Mesenchymal stem cell (in vitro differentiated cells and primary cell): ENCODE measurements at regions not wholly inside any gene's neighbourhood (a gene's known extent, or its start where the extent isn't known, plus 50 kb on each side); places are given as distances from the start of the nearest gene placed in this dataset.

Experiments
- DNase-seq: peaks from one replicate; pipeline ENCODE4 v3.0.0-alpha.2; 2013
- H2AFZ ChIP-seq: one replicate; pipeline ENCODE4 v1.6.1; 2013; ENCODE audit warnings: low read depth, mild to moderate bottlenecking, control low read depth, inconsistent platforms, low read length, moderate library complexity
- H2AK5ac ChIP-seq: 2 replicates; pipeline ENCODE4 v1.6.1; 2013; ENCODE audit warnings: low read length, moderate library complexity, mild to moderate bottlenecking, inconsistent platforms; ENCODE audit not compliant: severe bottlenecking
- H2BK120ac ChIP-seq: one replicate; pipeline ENCODE4 v1.6.1; 2013; ENCODE audit warnings: low read depth, mild to moderate bottlenecking, inconsistent platforms, low read length, moderate library complexity
- H2BK12ac ChIP-seq, 2 experiments: one replicate each; pipeline ENCODE4 v1.6.1; 2013; ENCODE audit warnings: inconsistent platforms in 2 of 2, low read length in 2 of 2, mild to moderate bottlenecking in 2 of 2, moderate library complexity in 2 of 2, control low read depth in 1 of 2
- H2BK15ac ChIP-seq: one replicate; pipeline ENCODE4 v1.6.1; 2013; ENCODE audit warnings: mild to moderate bottlenecking, low read depth, inconsistent platforms; ENCODE audit not compliant: poor library complexity, severe bottlenecking
- H2BK5ac ChIP-seq: 2 replicates; pipeline ENCODE4 v1.6.1; 2013; ENCODE audit warnings: low read depth, mild to moderate bottlenecking, low read length, control low read depth, inconsistent platforms; ENCODE audit not compliant: poor library complexity, severe bottlenecking
- H3K14ac ChIP-seq, 2 experiments: one replicate each; pipeline ENCODE4 v1.6.1; 2013; ENCODE audit warnings: inconsistent platforms in 2 of 2, low read length in 2 of 2, control low read depth in 1 of 2, mild to moderate bottlenecking in 1 of 2, moderate library complexity in 1 of 2
- H3K18ac ChIP-seq, 2 experiments: one replicate each; pipeline ENCODE4 v1.6.1; 2013; ENCODE audit warnings: inconsistent platforms in 2 of 2, low read length in 2 of 2, control low read depth in 1 of 2, low read depth in 1 of 2, mild to moderate bottlenecking in 1 of 2
- H3K23ac ChIP-seq, 2 experiments: one replicate each; pipeline ENCODE4 v1.6.1; 2013; ENCODE audit warnings: inconsistent platforms in 2 of 2, low read length in 2 of 2, mild to moderate bottlenecking in 2 of 2, moderate library complexity in 2 of 2, control low read depth in 1 of 2
- H3K27ac ChIP-seq: 2 replicates; pipeline ENCODE4 v1.5.1; 2013; ENCODE audit warnings: mild to moderate bottlenecking, moderate library complexity, low read length, control low read depth, inconsistent platforms; ENCODE audit not compliant: poor library complexity, severe bottlenecking
- H3K27me3 ChIP-seq, 2 experiments: 2 replicates each; pipeline versions ENCODE4 v1.6.1 to v1.7.0; 2013; ENCODE audit warnings: low read length in 2 of 2, mild to moderate bottlenecking in 2 of 2, moderate library complexity in 2 of 2, control low read depth in 1 of 2, inconsistent platforms in 1 of 2; ENCODE audit not compliant: control insufficient read depth in 1 of 2, insufficient read depth in 1 of 2
- H3K36me3 ChIP-seq, 2 experiments: 2 replicates each; pipeline versions ENCODE4 v1.6.1 to v1.7.0; 2013; ENCODE audit warnings: low read length in 2 of 2, control low read depth in 1 of 2, inconsistent platforms in 1 of 2, low read depth in 1 of 2, mild to moderate bottlenecking in 1 of 2; ENCODE audit not compliant: insufficient read depth in 2 of 2, control insufficient read depth in 1 of 2
- H3K4ac ChIP-seq, 2 experiments: one replicate each; pipeline ENCODE4 v1.6.1; 2013; ENCODE audit warnings: inconsistent platforms in 2 of 2, low read length in 2 of 2, mild to moderate bottlenecking in 2 of 2, moderate library complexity in 2 of 2, control low read depth in 1 of 2, low read depth in 1 of 2
- H3K4me1 ChIP-seq: 2 replicates; pipeline ENCODE4 v1.6.1; 2013; ENCODE audit warnings: low read depth, low read length, control low read depth; ENCODE audit not compliant: control insufficient read depth, insufficient read depth
- H3K4me2 ChIP-seq: 2 replicates; pipeline ENCODE4 v1.6.1; 2013; ENCODE audit warnings: low read length, mild to moderate bottlenecking, inconsistent platforms; ENCODE audit not compliant: poor library complexity, severe bottlenecking
- H3K4me3 ChIP-seq, 2 experiments: 2 replicates each; pipeline versions ENCODE4 v1.5.1 to v1.7.0; 2013; ENCODE audit warnings: low read length in 2 of 2, mild to moderate bottlenecking in 2 of 2, control low read depth in 1 of 2, low read depth in 1 of 2; ENCODE audit not compliant: insufficient read depth in 1 of 2
- H3K79me1 ChIP-seq: replicated peaks from 2 replicates; pipeline ENCODE4 v1.6.1; 2013; ENCODE audit warnings: mild to moderate bottlenecking, control low read depth, low read length, inconsistent platforms; ENCODE audit not compliant: poor library complexity, severe bottlenecking
- H3K9ac ChIP-seq: 2 replicates; pipeline ENCODE4 v1.7.0; 2013; ENCODE audit warnings: mild to moderate bottlenecking, low read length, moderate library complexity
- H3K9me3 ChIP-seq: 2 replicates; pipeline ENCODE4 v1.7.0; 2013; ENCODE audit warnings: mild to moderate bottlenecking, low read length; ENCODE audit not compliant: control insufficient read depth
- H4K8ac ChIP-seq: one replicate; pipeline ENCODE4 v1.6.1; 2013; ENCODE audit warnings: inconsistent platforms, mild to moderate bottlenecking, low read length, moderate library complexity
- H4K91ac ChIP-seq: one replicate; pipeline ENCODE4 v1.6.1; 2013; ENCODE audit warnings: mild to moderate bottlenecking, low read length, inconsistent platforms
- WGBS: methylation state at CpG from one replicate; pipeline ENCODE4 v1.1.7; 2013; ENCODE audit warnings: mixed read lengths; 5-methylcytosine and 5-hydroxymethylcytosine counted together

DNA sequence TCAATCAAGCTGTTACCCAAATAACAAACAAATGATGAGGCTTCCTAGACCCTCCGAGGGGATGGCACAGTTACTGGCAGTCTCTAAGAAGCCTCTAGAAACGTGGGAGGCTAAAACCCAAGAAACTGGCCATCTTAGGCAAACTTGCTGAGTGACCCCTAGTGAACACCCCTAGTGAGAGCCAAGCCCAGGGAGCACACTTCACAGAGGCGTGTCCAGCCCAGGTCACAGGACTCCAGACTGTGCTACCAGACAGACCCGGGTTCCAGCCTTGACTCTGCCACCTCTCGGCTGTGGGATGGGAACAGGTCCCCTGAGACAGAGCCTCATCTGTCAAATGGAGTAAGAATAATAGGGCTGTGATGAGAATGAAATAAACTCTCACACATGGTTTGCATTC, 83.5 kb upstream of the ASAP2 start:
- H4K8ac ChIP-seq, result no peak overlapping the region
- H4K91ac ChIP-seq, result no peak overlapping the region
- no peak overlapping the region for H2AFZ ChIP-seq
- no peak overlapping the region for H3K4ac ChIP-seq
- DNase-seq, result no peak
- WGBS, result 82% methylated on average over 5 of the region's 5 CpGs
- H3K14ac ChIP-seq, result no peak overlapping the region
- no peaks in the 10 kb centered on the region for H3K27me3 ChIP-seq
- no peak overlapping the region for H2BK15ac ChIP-seq
- no peak overlapping the region for H3K9ac ChIP-seq
- H3K4me1 ChIP-seq, result no peaks in the 10 kb centered on the region
- no peak overlapping the region for H2BK120ac ChIP-seq
- no peak overlapping the region for H3K27ac ChIP-seq
- H2BK5ac ChIP-seq, result no peak overlapping the region
- no peaks in the 10 kb centered on the region for H3K36me3 ChIP-seq
- H3K4me2 ChIP-seq, result no peak overlapping the region
- no peak overlapping the region for H3K23ac ChIP-seq
- no peak overlapping the region for H3K4me3 ChIP-seq
- H3K9me3 ChIP-seq, result peaks cover 4% of the 10 kb centered on the region
- no peak overlapping the region for H2BK12ac ChIP-seq
- no peaks in the 10 kb centered on the region for H3K79me1 ChIP-seq
- no peak overlapping the region for H2AK5ac ChIP-seq
- no peak overlapping the region for H3K18ac ChIP-seq

DNA sequence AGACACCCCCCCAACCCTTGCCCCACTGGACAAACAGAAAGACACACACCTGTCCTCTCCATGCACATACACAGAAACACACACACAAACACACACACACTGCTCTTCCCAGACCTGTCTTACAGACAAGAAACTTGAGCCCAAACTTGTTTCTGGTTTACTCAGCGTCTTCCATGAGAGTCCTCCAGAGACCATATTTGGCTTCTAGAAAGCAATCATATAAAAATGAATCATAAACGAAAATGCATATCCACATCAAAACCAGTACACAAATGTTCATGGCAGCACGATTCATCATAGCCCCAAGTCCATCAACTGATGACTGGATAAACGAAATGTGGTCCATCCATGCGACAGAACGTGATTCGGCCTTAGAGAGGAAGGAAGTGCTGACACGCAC, 84.2 kb upstream of the ASAP2 start:
- Histone ChIP-seq H4K91ac (no peak overlapping the region), H3K4me3 (no peak overlapping the region), H3K36me3 (no peaks in the 10 kb centered on the region), H3K27me3 (no peaks in the 10 kb centered on the region), H3K9ac (no peak overlapping the region), H3K4ac (no peak overlapping the region), H2BK15ac (no peak overlapping the region), H2BK12ac (no peak overlapping the region), H3K4me1 (no peaks in the 10 kb centered on the region), H2BK5ac (no peak overlapping the region), H3K27ac (no peak overlapping the region), H3K79me1 (no peaks in the 10 kb centered on the region), H3K23ac (no peak overlapping the region), H3K4me2 (no peak overlapping the region), H2AK5ac (no peak overlapping the region), H3K14ac (no peak overlapping the region), H3K18ac (no peak overlapping the region), H2AFZ (no peak overlapping the region), H4K8ac (no peak overlapping the region), H2BK120ac (no peak overlapping the region), H3K9me3 (peaks cover 4% of the 10 kb centered on the region)
- DNase-seq, result no peak
- 95% methylated on average over 8 of the region's 8 CpGs for WGBS

DNA sequence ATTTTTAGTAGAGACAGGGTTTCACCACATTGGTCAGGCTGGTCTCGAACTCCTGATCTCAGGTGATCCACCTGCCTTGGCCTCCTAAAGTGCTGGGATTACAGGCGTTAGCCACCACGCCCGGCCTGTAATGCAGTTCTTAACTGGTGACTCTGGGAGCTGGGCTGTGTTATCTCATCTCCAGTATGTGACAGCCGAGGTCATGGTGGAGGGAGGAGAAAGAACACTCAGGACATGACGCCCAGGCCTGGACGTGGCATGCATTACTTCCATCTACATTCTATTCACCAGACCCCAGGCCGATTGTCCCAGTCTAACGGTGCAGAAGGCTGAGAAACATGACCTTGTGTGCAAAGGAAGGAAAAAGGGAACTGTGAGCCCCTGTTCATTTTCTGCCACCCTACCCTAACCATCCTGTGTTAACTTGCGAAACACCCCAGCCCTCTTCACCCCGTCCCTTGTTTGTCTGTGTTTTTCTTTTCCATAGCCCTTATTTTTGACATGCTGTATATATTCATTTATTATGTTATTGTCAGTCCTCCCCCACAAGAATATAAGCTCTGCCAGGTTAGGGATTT, 88.1 kb upstream of the ASAP2 start:
- no peaks in the 10 kb centered on the region for H3K9me3 ChIP-seq
- no peak overlapping the region for H4K8ac ChIP-seq
- H3K27ac ChIP-seq, result no peak overlapping the region
- H3K36me3 ChIP-seq, result no peaks in the 10 kb centered on the region
- DNase-seq, result no peak
- H2BK12ac ChIP-seq, result no peak overlapping the region
- H3K4me1 ChIP-seq, result no peaks in the 10 kb centered on the region
- WGBS, result 79% methylated on average over 7 of the region's 11 CpGs
- H3K4me3 ChIP-seq, result no peak overlapping the region
- no peaks in the 10 kb centered on the region for H3K79me1 ChIP-seq
- no peak overlapping the region for H3K9ac ChIP-seq
- H3K27me3 ChIP-seq, result no peaks in the 10 kb centered on the region
- H3K4ac ChIP-seq, result no peak overlapping the region
- no peak overlapping the region for H3K18ac ChIP-seq
- no peak overlapping the region for H4K91ac ChIP-seq
- H2BK5ac ChIP-seq, result no peak overlapping the region
- no peak overlapping the region for H3K4me2 ChIP-seq
- H2AFZ ChIP-seq, result no peak overlapping the region
- no peak overlapping the region for H2AK5ac ChIP-seq
- H2BK120ac ChIP-seq, result no peak overlapping the region
- H3K14ac ChIP-seq, result no peak overlapping the region
- H2BK15ac ChIP-seq, result no peak overlapping the region
- no peak overlapping the region for H3K23ac ChIP-seq

DNA sequence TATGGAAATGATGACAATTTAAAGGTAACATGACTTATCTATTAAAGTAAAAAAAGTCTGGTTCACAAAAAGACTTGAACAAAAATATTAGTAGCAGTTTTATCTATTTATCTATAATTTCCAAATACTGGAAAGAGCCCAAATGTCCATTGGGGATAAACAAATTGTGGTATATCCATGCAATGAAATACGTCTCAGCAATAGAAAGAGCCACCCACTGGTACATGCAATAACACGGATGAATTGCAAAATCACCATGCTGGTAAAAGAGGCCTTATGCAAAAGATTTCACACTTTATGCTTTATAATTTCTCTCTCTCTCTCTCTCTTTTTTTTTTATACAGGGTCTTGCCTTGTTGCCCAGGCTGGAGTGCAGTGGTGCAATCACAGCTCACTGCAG, 91.4 kb upstream of the ASAP2 start:
- no peak overlapping the region for H3K27ac ChIP-seq
- no peak overlapping the region for H2AFZ ChIP-seq
- no peak overlapping the region for H3K23ac ChIP-seq
- H3K4me3 ChIP-seq, result no peak overlapping the region
- H3K4ac ChIP-seq, result no peak overlapping the region
- DNase-seq, result no peak
- 96% methylated on average over 2 of the region's 2 CpGs for WGBS
- no peaks in the 10 kb centered on the region for H3K27me3 ChIP-seq
- H3K9me3 ChIP-seq, result no peaks in the 10 kb centered on the region
- H2BK5ac ChIP-seq, result no peak overlapping the region
- no peak overlapping the region for H2BK120ac ChIP-seq
- no peaks in the 10 kb centered on the region for H3K36me3 ChIP-seq
- no peak overlapping the region for H4K8ac ChIP-seq
- H3K4me1 ChIP-seq, result peaks cover 19% of the 10 kb centered on the region
- no peak overlapping the region for H3K18ac ChIP-seq
- no peak overlapping the region for H3K14ac ChIP-seq
- no peak overlapping the region for H3K9ac ChIP-seq
- no peak overlapping the region for H4K91ac ChIP-seq
- no peak overlapping the region for H2BK15ac ChIP-seq
- no peaks in the 10 kb centered on the region for H3K79me1 ChIP-seq
- H2BK12ac ChIP-seq, result no peak overlapping the region
- no peak overlapping the region for H3K4me2 ChIP-seq
- H2AK5ac ChIP-seq, result no peak overlapping the region
